Lower leg skin (tissue), 3 donors: ENCODE measurements at regions not wholly inside any gene's neighbourhood (a gene's known extent, or its start where the extent isn't known, plus 50 kb on each side); places are given as distances from the start of the nearest gene placed in this dataset.

Experiments
- POLR2A ChIP-seq, 2 donors: fragments of 450-650 bp; IDR thresholded peaks; one replicate each; pipeline ENCODE4 v1.6.1; 2016 to 2017; ENCODE audit warnings: antibody characterized with exemption in 2 of 2, mild to moderate bottlenecking in 1 of 2, moderate library complexity in 1 of 2
- TF ChIP-seq, protein P1 (sequence below), 3 donors: fragments of 450-650 bp; IDR thresholded peaks; one replicate each; pipeline ENCODE4 v1.5.1; 2016; ENCODE audit warnings: antibody characterized with exemption in 3 of 3, mild to moderate bottlenecking in 3 of 3, moderate library complexity in 2 of 3

- TF ChIP-seq POLR2A (IDR thresholded peaks at IDR 0.05) = no peak
- TF ChIP-seq, protein P1, sequence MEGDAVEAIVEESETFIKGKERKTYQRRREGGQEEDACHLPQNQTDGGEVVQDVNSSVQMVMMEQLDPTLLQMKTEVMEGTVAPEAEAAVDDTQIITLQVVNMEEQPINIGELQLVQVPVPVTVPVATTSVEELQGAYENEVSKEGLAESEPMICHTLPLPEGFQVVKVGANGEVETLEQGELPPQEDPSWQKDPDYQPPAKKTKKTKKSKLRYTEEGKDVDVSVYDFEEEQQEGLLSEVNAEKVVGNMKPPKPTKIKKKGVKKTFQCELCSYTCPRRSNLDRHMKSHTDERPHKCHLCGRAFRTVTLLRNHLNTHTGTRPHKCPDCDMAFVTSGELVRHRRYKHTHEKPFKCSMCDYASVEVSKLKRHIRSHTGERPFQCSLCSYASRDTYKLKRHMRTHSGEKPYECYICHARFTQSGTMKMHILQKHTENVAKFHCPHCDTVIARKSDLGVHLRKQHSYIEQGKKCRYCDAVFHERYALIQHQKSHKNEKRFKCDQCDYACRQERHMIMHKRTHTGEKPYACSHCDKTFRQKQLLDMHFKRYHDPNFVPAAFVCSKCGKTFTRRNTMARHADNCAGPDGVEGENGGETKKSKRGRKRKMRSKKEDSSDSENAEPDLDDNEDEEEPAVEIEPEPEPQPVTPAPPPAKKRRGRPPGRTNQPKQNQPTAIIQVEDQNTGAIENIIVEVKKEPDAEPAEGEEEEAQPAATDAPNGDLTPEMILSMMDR (IDR thresholded peaks at IDR 0.05) = no peak
These were observed 173.1 kb downstream of the TGFB2 start for GRCh38 chr1:218518216-218518740.
